HCT116 (cell line): ENCODE measurements at regions not wholly inside any gene's neighbourhood (a gene's known extent, or its start where the extent isn't known, plus 50 kb on each side); places are given as distances from the start of the nearest gene placed in this dataset.

Experiments
- ATAC-seq: fragments of 200-7000 bp; cut with Tn5 transposase; 2 replicates; pipeline ENCODE4 v1.9.1; 2020; ENCODE audit warnings: mild to moderate bottlenecking, moderate library complexity
- BruUV-seq: library from RNA; stranded (reverse); fragments of 400-500 nt; replicated peaks from 2 replicates; lab custom pipeline; 2021; lab: Mats Ljungman, UMichigan
- CTCF ChIA-PET: fragments of 300-600 bp; sonication (Branson Sonifier 250); formaldehyde crosslinking; loops from one replicate; lab custom pipeline; 2021; ENCODE audit warnings: antibody characterized with exemption; lab: Charles Lee
- POLR2A ChIA-PET: fragments of 300-600, 350-600 bp; sonication (Branson Sonifier 250); formaldehyde crosslinking; loops from one replicate; lab custom pipeline; 2021; ENCODE audit warnings: antibody characterized with exemption; lab: Charles Lee
- RAD21 ChIA-PET, 2 experiments: fragments of 300-600 bp; sonication (Branson Sonifier 250); formaldehyde crosslinking; loops; one replicate each; lab custom pipeline; 2023; ENCODE audit warnings: low total read pairs in 2 of 2; ENCODE audit not compliant: uncharacterized antibody in 2 of 2, unreplicated experiment in 2 of 2, low non-redundant PET in 1 of 2; lab: Charles Lee
- DNase-seq: peaks from one replicate; pipeline ENCODE4 v3.0.0-alpha.2; 2010; ENCODE audit warnings: low read depth, low spot score
- H2AFZ ChIP-seq: fragments of 200-600 bp; shearing (Covaris generic), sonication (generic); 2 replicates; pipeline ENCODE4 v1.6.1; 2017; ENCODE audit warnings: low read depth, mixed run types, mixed read lengths, antibody characterized with exemption, low read length; ENCODE audit not compliant: poor library complexity, severe bottlenecking
- H3K27ac ChIP-seq: 2 replicates; pipeline ENCODE4 v1.5.1; 2012; ENCODE audit warnings: low read depth, low read length
- H3K27me3 ChIP-seq: fragments of 200-600 bp; sonication (generic); 2 replicates; pipeline ENCODE4 v1.6.1; 2016; ENCODE audit warnings: mixed run types, low read length, mixed read lengths; ENCODE audit not compliant: insufficient read depth
- H3K36me3 ChIP-seq, 2 experiments: fragments of 200-500 bp in 1 of 2; fragments of 200-600 bp in 1 of 2; sonication (Bioruptor generic) in 1 of 2; sonication (generic) in 1 of 2; 2 replicates each; pipeline versions ENCODE4 v1.5.1 to v1.6.1; 2014 to 2016; ENCODE audit warnings: low read length in 2 of 2, inconsistent platforms in 1 of 2, mixed read lengths in 1 of 2, mixed run types in 1 of 2; ENCODE audit not compliant: insufficient read depth in 2 of 2, control insufficient read depth in 1 of 2
- H3K4me1 ChIP-seq, 2 experiments: fragments of 200-600 bp in 1 of 2; sonication (generic) in 1 of 2; 2 replicates each; pipeline versions ENCODE4 v1.5.1 to v1.6.1; 2012 to 2017; ENCODE audit warnings: low read length in 2 of 2, inconsistent platforms in 1 of 2, mild to moderate bottlenecking in 1 of 2, mixed read lengths in 1 of 2, mixed run types in 1 of 2, moderate library complexity in 1 of 2; ENCODE audit not compliant: insufficient read depth in 2 of 2, control insufficient read depth in 1 of 2
- H3K4me2 ChIP-seq: fragments of 200-600 bp; sonication (generic); 2 replicates; pipeline ENCODE4 v1.6.1; 2017; ENCODE audit warnings: mixed run types, low read length, mixed read lengths
- H3K4me3 ChIP-seq, 2 experiments: fragments of 200-600 bp in 1 of 2; sonication (generic) in 1 of 2; replicated peaks in 1 of 2; 2 replicates each; pipeline ENCODE4 v1.5.1; 2011 to 2016; ENCODE audit warnings: low read length in 2 of 2, control low read depth in 1 of 2, low read depth in 1 of 2, mild to moderate bottlenecking in 1 of 2, mixed read lengths in 1 of 2, mixed run types in 1 of 2
- H3K79me2 ChIP-seq: fragments of 200-600 bp; sonication (generic); 2 replicates; pipeline ENCODE4 v1.6.1; 2017; ENCODE audit warnings: mild to moderate bottlenecking, mixed run types, low read length, moderate library complexity, mixed read lengths; ENCODE audit not compliant: insufficient read depth
- H3K9ac ChIP-seq: fragments of 200-600 bp; sonication (generic); 2 replicates; pipeline ENCODE4 v1.6.1; 2016; ENCODE audit warnings: low read length, mixed read lengths
- H3K9me2 ChIP-seq: fragments of 200-600 bp; sonication (generic), shearing (Covaris generic); 2 replicates; pipeline ENCODE4 v1.6.1; 2017; ENCODE audit warnings: mixed run types, mild to moderate bottlenecking, moderate library complexity; ENCODE audit not compliant: insufficient read depth
- H3K9me3 ChIP-seq, 2 experiments: fragments of 200-500 bp in 1 of 2; fragments of 200-600 bp in 1 of 2; sonication (Bioruptor generic) in 1 of 2; sonication (generic) in 1 of 2; 2 replicates each; pipeline ENCODE4 v1.6.1; 2014 to 2017; ENCODE audit warnings: low read length in 2 of 2, mixed read lengths in 2 of 2, inconsistent platforms in 1 of 2, low read depth in 1 of 2, mild to moderate bottlenecking in 1 of 2, mixed run types in 1 of 2, moderate library complexity in 1 of 2; ENCODE audit not compliant: control insufficient read depth in 1 of 2, insufficient read depth in 1 of 2
- H4K20me1 ChIP-seq: fragments of 200-600 bp; sonication (generic), shearing (Covaris generic); 2 replicates; pipeline ENCODE4 v1.6.1; 2017; ENCODE audit warnings: mixed run types, mild to moderate bottlenecking, moderate library complexity; ENCODE audit not compliant: insufficient read depth
- CTCF ChIP-seq, 3 experiments: fragments of 200-600 bp in 1 of 3; sonication (generic) in 1 of 3; IDR thresholded peaks in 2 of 3; conservative IDR thresholded peaks in 1 of 3; 2 replicates each; pipeline ENCODE4 v1.5.1; 2012 to 2017; ENCODE audit warnings: low read depth in 2 of 3, low read length in 2 of 3, antibody characterized with exemption in 1 of 3, borderline replicate concordance in 1 of 3, control low read depth in 1 of 3, mild to moderate bottlenecking in 1 of 3, mixed read lengths in 1 of 3, mixed run types in 1 of 3, moderate library complexity in 1 of 3; ENCODE audit not compliant: insufficient read depth in 1 of 3
- EZH2 ChIP-seq: fragments of 200-600 bp; sonication (generic); IDR thresholded peaks from 2 replicates; pipeline ENCODE4 v1.6.1; 2017; ENCODE audit warnings: antibody characterized with exemption, mixed run types
- POLR2A ChIP-seq: IDR thresholded peaks from 2 replicates; pipeline ENCODE4 v1.7.0; 2011; ENCODE audit warnings: borderline replicate concordance; ENCODE audit not compliant: insufficient read depth, insufficient read length; ENCODE audit errors: extremely low read depth
- POLR2AphosphoS5 ChIP-seq: IDR thresholded peaks from 2 replicates; pipeline ENCODE4 v1.6.1; 2011; ENCODE audit warnings: mild to moderate bottlenecking, low read depth, low read length, moderate library complexity
- RAD21 ChIP-seq: IDR thresholded peaks from 2 replicates; pipeline ENCODE4 v1.6.1; 2012; ENCODE audit warnings: low read depth, mild to moderate bottlenecking
- REST ChIP-seq: IDR thresholded peaks from 2 replicates; pipeline ENCODE4 v1.6.1; 2012; ENCODE audit warnings: low read depth
- SP1 ChIP-seq: IDR thresholded peaks from 2 replicates; pipeline ENCODE4 v1.6.1; 2012; ENCODE audit warnings: low read depth
- SRF ChIP-seq: IDR thresholded peaks from 2 replicates; pipeline ENCODE4 v1.6.1; 2012; ENCODE audit warnings: low read depth
- TCF7L2 ChIP-seq: IDR thresholded peaks from 2 replicates; pipeline ENCODE4 v1.7.0; 2011; ENCODE audit warnings: borderline replicate concordance, inconsistent platforms; ENCODE audit not compliant: insufficient read depth, insufficient read length; ENCODE audit errors: extremely low read depth
- YY1 ChIP-seq: IDR thresholded peaks from 2 replicates; pipeline ENCODE4 v1.6.1; 2011; ENCODE audit warnings: low read length, low read depth, moderate library complexity, mild to moderate bottlenecking; ENCODE audit not compliant: insufficient replicate concordance; ENCODE audit errors: extremely low read depth
- ZBTB33 ChIP-seq: IDR thresholded peaks from 2 replicates; pipeline ENCODE4 v1.6.1; 2011; ENCODE audit warnings: mild to moderate bottlenecking, low read length, moderate library complexity; ENCODE audit not compliant: insufficient replicate concordance; ENCODE audit errors: extremely low read depth
- ZNF274 ChIP-seq: fragments of 200-500 bp; sonication (Bioruptor generic); IDR thresholded peaks from 2 replicates; pipeline ENCODE4 v1.6.1; 2014; ENCODE audit warnings: mild to moderate bottlenecking, low read depth, low read length, inconsistent platforms
- intact Hi-C: fragments of 100-400 bp; cut with micrococcal nuclease; formaldehyde crosslinking; loops from 2 replicates; pipeline ENCODE4 v1.10.0; 2022

GRCh38 chr3:102530415-102531181 lies 95.8 kb downstream of the ZPLD1 start:
- H3K9ac ChIP-seq = no peak overlapping the region

More at GRCh38 chr3:102530415-102531181, 95.8 kb downstream of the ZPLD1 start:
- Histone ChIP-seq H3K27me3 (no peaks in the 10 kb centered on the region), H3K9me3 (no peaks in the 10 kb centered on the region), H3K4me3 (no peak overlapping the region), H3K27ac (no peak overlapping the region), H3K9me2 (no peaks in the 10 kb centered on the region), H4K20me1 (no peaks in the 10 kb centered on the region), H3K79me2 (no peaks in the 10 kb centered on the region), H3K4me1 (no peaks in the 10 kb centered on the region), H2AFZ (no peak overlapping the region), H3K4me2 (no peak overlapping the region), H3K36me3 (no peaks in the 10 kb centered on the region)
- BruUV-seq = no TSS peak
- DNase-seq (no peak), ATAC-seq (no peak)
- TF ChIP-seq ZNF274 (no peak), EZH2 (no peak), ZBTB33 (no peak), YY1 (no peak), POLR2AphosphoS5 (no peak), CTCF (IDR thresholded peaks at IDR 0.05 in 2 of 3, conservative IDR thresholded peaks at IDR 0.05 in 1 of 3; ENCODE audit: borderline replicate concordance in 1 of 3, insufficient read depth in 1 of 3, low read depth in 2 of 3, low read length in 2 of 3) (no peak), SRF (no peak), TCF7L2 (no peak), REST (no peak), RAD21 (no peak), POLR2A (no peak), SP1 (no peak)
- ChIA-PET CTCF (interaction anchor here (1.5 to 6.7 kb wide), 3 partner anchors 293 to 305 kb away, joined by 3 to 67 read pairs (median 63); no protein-coding TSS in a partner anchor), RAD21 (interaction anchor here in 1 of 2 experiments (2.0 kb wide), 1 partner anchor 301 kb away, joined by 14 read pairs; no protein-coding TSS in a partner anchor), POLR2A (interaction anchor here (2.0 kb wide), 1 partner anchor 301 kb away, joined by 8 read pairs; no protein-coding TSS in a partner anchor)
- intact Hi-C loops = loop anchor here (5.0 kb wide), 1 partner anchor 212 kb away; no protein-coding TSS in a partner anchor
